ENCODE measurements at regions not wholly inside any gene's neighbourhood (a gene's known extent, or its start where the extent isn't known, plus 50 kb on each side); places are given as distances from the start of the nearest gene placed in this dataset.

GRCh38 chr2:207279520-207279919 is 113.8 kb upstream of the KLF7 start:
- Histone ChIP-seq H4K20me1 (ENCODE audit: insufficient read depth, poor library complexity, severe bottlenecking) (no peaks in the 10 kb centered on the region), H3K4me1 (ENCODE audit: insufficient read depth) (peaks cover 3% of the 10 kb centered on the region), H3K27ac (no peak overlapping the region), H3K4me2 (no peak overlapping the region), H3K27me3 (peaks cover 16% of the 10 kb centered on the region), H2AFZ (no peak overlapping the region), H3K9me3 (ENCODE audit: low read depth) (no peaks in the 10 kb centered on the region), H3K9me2 (replicated peaks; ENCODE audit: insufficient read depth) (no peaks in the 10 kb centered on the region), H3K36me3 (replicated peaks; ENCODE audit: insufficient read depth, low read depth) (no peaks in the 10 kb centered on the region), H3K79me2 (no peaks in the 10 kb centered on the region), H3K4me3 (no peak overlapping the region)
- whole genome bisulfite sequencing (ENCODE audit: low lambda C conversion rate, missing lambda C conversion rate): 100% methylated on average over 2 of the region's 2 CpGs
- no peak for DNase-seq (ENCODE audit: low spot score)
- TF ChIP-seq EZH2phosphoT487 (IDR thresholded peaks at IDR 0.05; ENCODE audit: low read depth, severe bottlenecking, unreplicated experiment): no peak
- no peak for TF ChIP-seq EZH2 (IDR thresholded peaks at IDR 0.05; ENCODE audit: borderline replicate concordance)
- TF ChIP-seq CTCF (IDR thresholded peaks at IDR 0.05; ENCODE audit: poor library complexity): no peak

- no peaks in the 10 kb centered on the region for H3K36me3 ChIP-seq (replicated peaks; ENCODE audit: insufficient read depth, low read depth)
- H3K27ac ChIP-seq: no peak overlapping the region
- H3K9me2 ChIP-seq (replicated peaks; ENCODE audit: insufficient read depth): no peaks in the 10 kb centered on the region
- H2AFZ ChIP-seq: no peak overlapping the region
- H3K79me2 ChIP-seq: no peaks in the 10 kb centered on the region
- peaks cover 16% of the 10 kb centered on the region for H3K27me3 ChIP-seq
- H3K4me1 ChIP-seq (ENCODE audit: insufficient read depth): peaks cover 10% of the 10 kb centered on the region
- TF ChIP-seq EZH2phosphoT487 (IDR thresholded peaks at IDR 0.05; ENCODE audit: low read depth, severe bottlenecking, unreplicated experiment): no peak
- no peaks in the 10 kb centered on the region for H4K20me1 ChIP-seq (ENCODE audit: insufficient read depth, poor library complexity, severe bottlenecking)
- no peaks in the 10 kb centered on the region for H3K9me3 ChIP-seq (ENCODE audit: low read depth)
- no peak overlapping the region for H3K4me3 ChIP-seq
- WGBS (ENCODE audit: low lambda C conversion rate, missing lambda C conversion rate): 92% methylated on average over 6 of the region's 6 CpGs
- no peak for DNase-seq (ENCODE audit: low spot score)
- H3K4me2 ChIP-seq: no peak overlapping the region
Observed at GRCh38 chr2:207281436-207281835, 115.7 kb upstream of the KLF7 start.

GRCh38 chr2:207282916-207283315 is 117.2 kb upstream of the KLF7 start:
- H3K9me2 ChIP-seq (replicated peaks; ENCODE audit: insufficient read depth): no peaks in the 10 kb centered on the region
- H2AFZ ChIP-seq: no peak overlapping the region
- H3K27ac ChIP-seq: no peak overlapping the region
- H3K79me2 ChIP-seq: no peaks in the 10 kb centered on the region
- TF ChIP-seq CTCF (IDR thresholded peaks at IDR 0.05; ENCODE audit: poor library complexity) (no peak), EZH2phosphoT487 (IDR thresholded peaks at IDR 0.05; ENCODE audit: low read depth, severe bottlenecking, unreplicated experiment) (no peak), EZH2 (IDR thresholded peaks at IDR 0.05; ENCODE audit: borderline replicate concordance) (no peak)
- no peak for DNase-seq (ENCODE audit: low spot score)
- H3K4me2 ChIP-seq: no peak overlapping the region
- H3K4me1 ChIP-seq (ENCODE audit: insufficient read depth): peaks cover 10% of the 10 kb centered on the region
- H3K36me3 ChIP-seq (replicated peaks; ENCODE audit: insufficient read depth, low read depth): no peaks in the 10 kb centered on the region
- H3K27me3 ChIP-seq: peaks cover 16% of the 10 kb centered on the region
- no peak overlapping the region for H3K4me3 ChIP-seq
- no peaks in the 10 kb centered on the region for H3K9me3 ChIP-seq (ENCODE audit: low read depth)
- H4K20me1 ChIP-seq (ENCODE audit: insufficient read depth, poor library complexity, severe bottlenecking): no peaks in the 10 kb centered on the region

- H2AFZ ChIP-seq: no peak overlapping the region
- no peak overlapping the region for H3K4me3 ChIP-seq
- H3K36me3 ChIP-seq (replicated peaks; ENCODE audit: insufficient read depth, low read depth): no peaks in the 10 kb centered on the region
- no peaks in the 10 kb centered on the region for H3K9me2 ChIP-seq (replicated peaks; ENCODE audit: insufficient read depth)
- no peak overlapping the region for H3K4me2 ChIP-seq
- no peaks in the 10 kb centered on the region for H3K9me3 ChIP-seq (ENCODE audit: low read depth)
- DNase-seq (ENCODE audit: low spot score): no peak
- H3K27ac ChIP-seq: no peak overlapping the region
- no peaks in the 10 kb centered on the region for H3K79me2 ChIP-seq
- no peaks in the 10 kb centered on the region for H4K20me1 ChIP-seq (ENCODE audit: insufficient read depth, poor library complexity, severe bottlenecking)
- 86% methylated on average over 1 of the region's 1 CpG for WGBS (ENCODE audit: low lambda C conversion rate, missing lambda C conversion rate)
- TF ChIP-seq EZH2phosphoT487 (IDR thresholded peaks at IDR 0.05; ENCODE audit: low read depth, severe bottlenecking, unreplicated experiment) (no peak), EZH2 (IDR thresholded peaks at IDR 0.05; ENCODE audit: borderline replicate concordance) (no peak), CTCF (IDR thresholded peaks at IDR 0.05; ENCODE audit: poor library complexity) (no peak)
- H3K27me3 ChIP-seq: peaks cover 16% of the 10 kb centered on the region
- peaks cover 10% of the 10 kb centered on the region for H3K4me1 ChIP-seq (ENCODE audit: insufficient read depth)
Observed at GRCh38 chr2:207283356-207283755, 117.6 kb upstream of the KLF7 start.
